Lower leg skin (tissue), 3 donors: ENCODE measurements at regions not wholly inside any gene's neighbourhood (a gene's known extent, or its start where the extent isn't known, plus 50 kb on each side); places are given as distances from the start of the nearest gene placed in this dataset.

ENCODE experiments used
- POLR2A ChIP-seq, 2 donors: fragments of 450-650 bp; IDR thresholded peaks; one replicate each; pipeline ENCODE4 v1.6.1; 2016 to 2017; ENCODE audit warnings: antibody characterized with exemption in 2 of 2, mild to moderate bottlenecking in 1 of 2, moderate library complexity in 1 of 2
- TF ChIP-seq, protein P1 (sequence below), 3 donors: fragments of 450-650 bp; IDR thresholded peaks; one replicate each; pipeline ENCODE4 v1.5.1; 2016; ENCODE audit warnings: antibody characterized with exemption in 3 of 3, mild to moderate bottlenecking in 3 of 3, moderate library complexity in 2 of 3

DNA sequence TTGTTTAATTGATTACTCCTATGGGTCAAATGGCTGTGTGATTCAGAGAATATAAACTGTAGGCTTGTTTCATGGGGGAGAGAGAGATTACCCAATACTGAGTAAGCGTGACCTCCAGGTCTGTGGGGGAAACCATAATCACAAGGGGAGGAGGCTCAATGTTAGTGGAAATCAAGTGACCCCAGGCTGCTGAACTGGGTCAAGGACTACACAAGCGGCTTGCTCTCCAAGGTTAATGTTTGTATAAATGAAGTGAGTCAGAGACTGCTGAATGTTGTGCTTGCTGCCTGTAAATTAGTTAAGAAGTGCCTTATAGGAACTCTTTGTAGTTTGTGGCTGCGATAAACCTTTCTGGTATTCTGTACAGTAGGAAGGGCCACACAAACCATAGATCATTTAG lies 479.7 kb downstream of the AACS start:
- TF ChIP-seq, protein P1, sequence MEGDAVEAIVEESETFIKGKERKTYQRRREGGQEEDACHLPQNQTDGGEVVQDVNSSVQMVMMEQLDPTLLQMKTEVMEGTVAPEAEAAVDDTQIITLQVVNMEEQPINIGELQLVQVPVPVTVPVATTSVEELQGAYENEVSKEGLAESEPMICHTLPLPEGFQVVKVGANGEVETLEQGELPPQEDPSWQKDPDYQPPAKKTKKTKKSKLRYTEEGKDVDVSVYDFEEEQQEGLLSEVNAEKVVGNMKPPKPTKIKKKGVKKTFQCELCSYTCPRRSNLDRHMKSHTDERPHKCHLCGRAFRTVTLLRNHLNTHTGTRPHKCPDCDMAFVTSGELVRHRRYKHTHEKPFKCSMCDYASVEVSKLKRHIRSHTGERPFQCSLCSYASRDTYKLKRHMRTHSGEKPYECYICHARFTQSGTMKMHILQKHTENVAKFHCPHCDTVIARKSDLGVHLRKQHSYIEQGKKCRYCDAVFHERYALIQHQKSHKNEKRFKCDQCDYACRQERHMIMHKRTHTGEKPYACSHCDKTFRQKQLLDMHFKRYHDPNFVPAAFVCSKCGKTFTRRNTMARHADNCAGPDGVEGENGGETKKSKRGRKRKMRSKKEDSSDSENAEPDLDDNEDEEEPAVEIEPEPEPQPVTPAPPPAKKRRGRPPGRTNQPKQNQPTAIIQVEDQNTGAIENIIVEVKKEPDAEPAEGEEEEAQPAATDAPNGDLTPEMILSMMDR (IDR thresholded peaks at IDR 0.05): no peak
- TF ChIP-seq POLR2A (IDR thresholded peaks at IDR 0.05): no peak
